Lower leg skin (tissue), 4 donors: ENCODE measurements at regions not wholly inside any gene's neighbourhood (a gene's known extent, or its start where the extent isn't known, plus 50 kb on each side); places are given as distances from the start of the nearest gene placed in this dataset.
"Not testable (repeated sequence)": the region's sequence is repeated elsewhere in the genome, so short reads cannot be mapped to it uniquely, and the experiment has no call there.

Source experiments
- DNase-seq, 2 donors: peaks; one replicate each; pipeline ENCODE4 v3.0.0-alpha.2; 2019; ENCODE audit warnings: low spot score in 2 of 2
- H3K4me3 ChIP-seq: fragments of 200-600 bp; sonication (generic); 2 replicates; pipeline ENCODE4 v1.5.1; 2017; ENCODE audit warnings: mild to moderate bottlenecking, low read depth; ENCODE audit not compliant: poor library complexity, severe bottlenecking
- CTCF ChIP-seq, 3 donors: fragments of 450-650 bp; IDR thresholded peaks; one replicate each; pipeline ENCODE4 v1.5.1; 2016; ENCODE audit warnings: antibody characterized with exemption in 3 of 3, mild to moderate bottlenecking in 3 of 3, moderate library complexity in 2 of 3
- POLR2A ChIP-seq, 2 donors: fragments of 450-650 bp; IDR thresholded peaks; one replicate each; pipeline ENCODE4 v1.6.1; 2016 to 2017; ENCODE audit warnings: antibody characterized with exemption in 2 of 2, mild to moderate bottlenecking in 1 of 2, moderate library complexity in 1 of 2
- WGBS, 2 donors: methylation state at CpG; one replicate each; pipeline ENCODE4 v1.1.5; 2018; 5-methylcytosine and 5-hydroxymethylcytosine counted together
- intact Hi-C: fragments of 100-400 bp; cut with DNase I; formaldehyde crosslinking; loops from one replicate; pipeline ENCODE4 v1.15.0; 2023; ENCODE audit warnings: low total_unique reads

- TF ChIP-seq CTCF (IDR thresholded peaks at IDR 0.05) (no peak), POLR2A (IDR thresholded peaks at IDR 0.05) (no peak)
Observed at GRCh38 chr22:11307998-11308397, 4220.0 kb upstream of the OR11H1 start.

GRCh38 chr22:11309777-11310176 lies 4218.2 kb upstream of the OR11H1 start:
- 64 to 69% methylated on average over 4 of the region's 4 CpGs for WGBS, 2 donors
- H3K4me3 ChIP-seq, intact Hi-C loops: not testable (repeated sequence)
- peak in 1 of 2 donors; percentile 63 for DNase-seq

More at GRCh38 chr22:11307998-11308397, 4220.0 kb upstream of the OR11H1 start:
- peak in 1 of 2 donors; percentile 85 for DNase-seq
- intact Hi-C loops, result no loop called here
- no peak overlapping the region for H3K4me3 ChIP-seq
- WGBS, 2 donors, result 81 to 85% methylated on average over 16 of the region's 16 CpGs

GRCh38 chr22:11310647-11311046 lies 4217.3 kb upstream of the OR11H1 start:
- DNase-seq, H3K4me3 ChIP-seq, intact Hi-C loops: not testable (repeated sequence)
- WGBS, 2 donors, result 49 to 53% methylated on average over 3 of the region's 3 CpGs

- H3K4me3 ChIP-seq, DNase-seq, intact Hi-C loops: not testable (repeated sequence)
- 51 to 61% methylated on average over 7 of the region's 7 CpGs for WGBS, 2 donors
Observed at GRCh38 chr22:11312640-11313039, 4215.4 kb upstream of the OR11H1 start.

GRCh38 chr22:11313040-11313759 lies 4214.8 kb upstream of the OR11H1 start:
- H3K4me3 ChIP-seq, intact Hi-C loops, DNase-seq: not testable (repeated sequence)
- 34 to 56% methylated on average over 4 to 5 of the region's 5 CpGs for WGBS, 2 donors

GRCh38 chr22:11318633-11319032 lies 4209.4 kb upstream of the OR11H1 start:
- H3K4me3 ChIP-seq, intact Hi-C loops: not testable (repeated sequence)
- WGBS, 2 donors, result 71 to 73% methylated on average over 18 of the region's 18 CpGs
- DNase-seq, result peak in 1 of 2 donors; percentile 86

GRCh38 chr22:11324439-11325037 lies 4203.5 kb upstream of the OR11H1 start:
- DNase-seq, result peak in 1 of 2 donors; percentile 87
- 67 to 75% methylated on average over 15 of the region's 15 CpGs for WGBS, 2 donors
- intact Hi-C loops, H3K4me3 ChIP-seq: not testable (repeated sequence)

- TF ChIP-seq CTCF (IDR thresholded peaks at IDR 0.05), result no peak
- no peak for TF ChIP-seq POLR2A (IDR thresholded peaks at IDR 0.05)
- intact Hi-C loops, result no loop called here
- 53 to 62% methylated on average over 4 of the region's 4 CpGs for WGBS, 2 donors
- no peak overlapping the region for H3K4me3 ChIP-seq
- DNase-seq, result no peak
Observed at GRCh38 chr22:11325767-11326166, 4202.2 kb upstream of the OR11H1 start.

GRCh38 chr22:11341387-11342068 lies 4186.5 kb upstream of the OR11H1 start:
- H3K4me3 ChIP-seq, DNase-seq, intact Hi-C loops: not testable (repeated sequence)
- 54 to 63% methylated on average over 6 of the region's 6 CpGs for WGBS, 2 donors

GRCh38 chr22:11351181-11351580 lies 4176.8 kb upstream of the OR11H1 start:
- H3K4me3 ChIP-seq, DNase-seq, intact Hi-C loops: not testable (repeated sequence)
- WGBS, 2 donors, result 44 to 61% methylated on average over 1 of the region's 1 CpG

- DNase-seq, H3K4me3 ChIP-seq, intact Hi-C loops: not testable (repeated sequence)
- 55% methylated on average over 3 of the region's 3 CpGs for WGBS, 2 donors
Observed at GRCh38 chr22:11352287-11352686, 4175.7 kb upstream of the OR11H1 start.
